ENCODE measurements at regions not wholly inside any gene's neighbourhood (a gene's known extent, or its start where the extent isn't known, plus 50 kb on each side); places are given as distances from the start of the nearest gene placed in this dataset.

DNA sequence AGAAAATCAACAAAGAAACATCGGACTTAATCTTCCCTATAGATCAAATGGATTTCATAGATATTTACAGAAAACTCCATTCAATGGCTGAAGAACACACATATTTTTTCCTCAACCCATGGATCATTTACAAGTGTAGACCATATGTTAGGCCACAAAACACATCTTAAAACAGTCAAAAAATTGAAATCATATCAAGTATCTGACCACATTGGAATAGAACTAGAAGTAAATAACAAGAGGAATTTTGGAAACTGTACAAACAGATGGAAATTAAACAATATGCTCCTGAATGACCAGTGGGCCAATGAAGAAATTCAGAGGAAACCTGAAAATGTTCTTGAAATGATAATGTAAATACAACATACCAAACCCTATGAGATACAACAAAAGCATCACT is 323.1 kb upstream of the GPR149 start:
- DNase-seq = no peak

DNA sequence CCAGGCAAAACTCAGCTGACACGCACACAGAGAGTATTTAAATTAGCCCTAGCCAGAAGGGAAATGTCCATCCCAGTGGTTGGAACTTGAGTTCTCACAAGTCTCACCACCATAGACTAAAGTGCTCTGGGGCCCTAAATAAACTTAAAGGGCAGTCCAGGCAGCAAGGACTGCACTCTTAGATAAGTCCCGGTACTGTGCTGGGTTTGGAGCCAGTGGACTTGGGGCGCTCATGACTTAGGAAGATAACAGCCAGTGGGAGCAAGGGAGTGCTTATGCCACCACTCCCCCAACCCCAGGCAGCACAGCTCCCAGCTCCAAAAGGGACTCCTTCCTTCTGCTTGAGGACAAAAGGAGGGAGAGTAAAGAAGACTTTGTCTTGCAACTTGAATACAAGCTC is 319.5 kb upstream of the GPR149 start:
- DNase-seq = no peak

DNA sequence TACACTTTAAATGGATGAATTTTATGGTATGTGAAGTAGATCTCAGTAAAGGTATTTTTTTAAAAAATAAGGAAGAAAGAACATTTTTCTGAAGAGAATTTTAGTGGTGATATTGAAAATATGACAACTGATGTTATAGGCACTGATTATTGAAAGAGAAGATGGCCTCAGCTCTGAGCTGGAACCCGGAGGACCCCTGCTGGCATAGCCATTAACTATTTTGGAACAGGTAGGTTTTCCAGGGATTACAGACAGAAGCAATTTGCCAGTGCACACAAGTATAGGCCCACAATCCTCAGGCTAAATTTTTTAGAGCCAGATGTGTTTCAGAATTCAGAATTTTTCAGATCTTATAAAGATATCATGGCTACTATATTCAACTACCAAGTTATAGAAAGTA is 315.9 kb upstream of the GPR149 start:
- no peak for DNase-seq

DNA sequence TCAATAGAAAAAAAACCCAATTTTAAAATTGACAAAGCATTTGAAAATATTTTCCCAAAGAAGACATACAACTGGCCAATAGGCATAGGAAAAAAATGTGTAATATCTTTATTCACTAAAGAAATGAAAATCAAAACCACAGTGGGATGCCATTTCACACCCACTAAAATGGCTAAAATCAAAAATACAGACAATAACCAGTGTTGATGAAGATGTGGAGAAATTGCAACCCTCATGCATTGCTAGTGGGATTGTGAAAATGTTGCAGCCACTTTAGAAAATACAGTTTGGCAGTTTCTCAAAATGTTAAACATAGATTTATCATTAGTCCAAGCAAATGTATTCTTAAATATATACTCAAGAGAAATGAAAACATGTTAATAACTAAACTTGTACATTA is 315.1 kb upstream of the GPR149 start:
- DNase-seq = no peak

DNA sequence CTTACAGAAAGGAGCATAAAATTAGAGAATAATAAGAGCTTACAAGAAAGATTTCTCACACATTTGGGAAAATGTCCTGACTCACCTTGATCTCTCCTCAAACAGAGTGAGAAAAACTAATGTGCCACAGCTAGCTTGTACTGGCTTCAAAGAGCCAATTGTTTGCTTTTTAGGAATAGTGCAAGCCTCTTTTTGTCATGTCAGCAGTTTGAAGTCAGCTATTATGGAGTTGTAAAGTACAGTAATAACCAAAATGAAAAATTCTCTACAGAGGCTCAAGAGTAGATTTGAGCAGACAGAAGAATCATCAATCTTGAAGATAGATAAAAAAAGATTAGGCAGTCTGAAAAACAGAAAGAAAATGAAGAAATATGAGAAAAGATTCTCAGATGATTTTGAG is 313.4 kb upstream of the GPR149 start:
- DNase-seq = no peak

DNA sequence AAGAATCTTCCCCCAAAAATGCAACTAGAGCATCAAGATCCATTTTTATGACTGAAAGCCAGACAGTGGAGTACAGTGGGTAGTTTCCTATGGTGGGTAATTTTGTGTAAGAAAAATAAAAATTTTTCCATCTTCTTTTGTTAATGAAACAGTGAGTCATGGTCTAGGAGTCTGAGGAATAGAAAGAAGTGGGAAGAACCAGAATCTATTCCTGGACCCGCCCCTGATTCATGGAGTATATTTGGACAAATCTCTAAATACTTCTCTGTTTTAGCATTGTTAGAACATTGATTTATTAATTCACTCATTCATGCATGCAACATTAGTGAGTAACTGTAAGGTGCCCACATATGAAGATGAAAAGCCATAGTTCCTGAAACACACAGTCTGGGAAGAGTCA is 304.5 kb upstream of the GPR149 start:
- DNase-seq = no peak

DNA sequence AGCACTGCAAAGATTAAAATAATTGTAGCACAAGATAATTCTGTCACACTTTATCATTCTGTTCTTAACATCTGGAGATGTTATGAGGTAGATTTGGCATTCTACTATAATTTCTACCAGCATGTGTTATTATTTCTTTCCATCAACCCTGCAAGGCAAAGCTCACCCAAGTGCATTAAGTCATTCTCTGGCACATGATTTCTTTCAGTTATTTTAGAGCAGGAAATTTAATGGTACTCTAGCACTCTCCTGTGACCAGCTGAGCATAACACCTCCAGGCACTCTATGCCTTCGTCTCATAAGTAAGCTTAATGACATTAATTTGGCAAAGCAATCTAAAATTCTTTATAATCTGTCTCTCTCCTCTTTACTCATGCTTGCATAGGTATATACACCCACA is 300.2 kb upstream of the GPR149 start:
- peak; percentile 7 for DNase-seq

DNA sequence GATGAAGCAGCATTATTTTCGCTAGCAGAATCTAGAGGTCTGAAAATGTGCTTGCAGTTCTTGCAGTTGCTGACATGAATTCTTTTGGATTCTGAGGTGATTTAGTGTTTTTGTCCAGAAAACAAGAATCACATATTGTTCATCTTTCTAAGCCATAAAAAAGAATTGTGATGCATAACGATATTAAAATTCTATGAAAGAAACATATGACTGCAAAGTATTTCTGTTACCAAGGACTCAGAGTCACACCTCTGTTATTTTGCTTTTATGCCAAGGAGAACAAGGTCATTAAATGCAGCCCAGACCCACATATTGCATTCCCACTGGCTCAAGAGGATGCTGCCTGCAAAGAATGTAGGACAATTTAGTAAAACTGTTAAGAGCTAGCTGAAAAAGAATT is 299.8 kb upstream of the GPR149 start:
- DNase-seq = no peak

DNA sequence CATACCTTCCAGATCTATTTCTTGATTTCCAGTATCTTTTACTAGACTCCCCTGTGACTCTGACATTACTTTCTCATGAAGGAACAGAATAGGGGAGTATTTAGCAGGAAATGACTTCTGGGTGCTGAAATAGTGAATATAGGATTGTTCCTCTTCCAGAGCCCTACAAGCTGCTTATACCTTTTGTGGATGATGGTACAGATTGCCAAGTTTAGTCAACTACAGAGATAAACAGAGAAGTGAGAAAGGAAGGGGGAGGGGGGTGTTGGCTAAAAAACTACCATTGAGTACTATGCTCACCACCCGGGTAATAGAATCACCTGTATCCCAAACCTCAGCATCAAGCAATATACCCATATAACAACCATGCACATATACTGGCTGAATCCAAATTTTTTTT is 298.3 kb upstream of the GPR149 start:
- no peak for DNase-seq

DNA sequence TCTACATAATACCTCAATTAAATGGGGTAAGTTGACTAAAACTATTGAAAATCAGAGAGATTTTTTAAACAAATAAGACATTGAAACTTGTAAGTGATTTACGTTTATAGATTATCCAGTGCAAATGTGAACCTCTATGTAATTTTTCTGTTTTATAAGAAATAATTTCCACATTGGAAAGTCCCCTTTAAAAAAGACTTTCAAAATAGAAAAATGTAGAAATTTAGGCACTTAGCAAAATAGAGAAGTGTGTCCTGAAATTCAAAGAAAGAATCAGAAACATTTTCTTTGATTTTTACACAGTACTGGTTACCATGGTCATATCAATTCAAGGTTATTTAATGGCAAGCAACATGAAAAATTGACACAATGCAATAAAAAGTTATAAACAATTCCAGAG is 290.9 kb upstream of the GPR149 start:
- DNase-seq = no peak

DNA sequence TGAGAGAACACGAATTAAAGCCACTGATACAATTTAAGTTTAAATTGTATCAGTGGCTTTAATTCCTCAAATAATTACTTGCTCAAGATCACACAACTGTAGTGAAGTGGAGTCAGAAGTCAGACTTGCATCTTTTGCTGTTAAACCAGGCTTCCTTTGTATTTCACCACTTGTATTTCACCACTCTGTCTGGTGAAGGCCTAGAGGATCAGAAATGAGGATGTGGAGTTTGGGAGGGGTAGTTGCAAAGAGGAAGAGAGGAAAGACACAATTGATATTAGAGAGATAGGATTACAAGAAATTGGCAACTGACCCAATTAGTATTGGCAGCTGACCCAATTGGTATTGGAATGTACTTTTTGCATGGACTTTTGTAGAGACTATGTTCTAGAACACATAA is 288.1 kb upstream of the GPR149 start:
- DNase-seq = no peak

DNA sequence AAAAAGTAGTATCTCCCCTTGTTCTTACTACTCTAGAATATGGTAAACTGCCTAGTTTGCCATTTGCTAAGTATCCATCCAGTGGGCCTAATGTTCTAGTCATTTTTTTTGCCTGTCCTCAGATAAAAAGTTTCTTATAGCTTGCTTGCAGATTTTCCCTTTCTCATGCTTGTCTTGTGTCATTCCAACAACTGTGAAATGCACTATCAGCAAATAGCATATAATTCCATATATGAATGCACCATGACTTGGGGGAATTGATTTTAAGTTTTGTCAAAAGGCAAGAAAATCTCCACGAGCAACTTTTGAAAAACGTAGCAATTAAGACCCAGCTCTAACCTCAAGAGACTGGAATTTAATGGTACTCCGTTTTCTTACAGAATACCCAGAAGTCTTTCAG is 286.2 kb upstream of the GPR149 start:
- no peak for DNase-seq

DNA sequence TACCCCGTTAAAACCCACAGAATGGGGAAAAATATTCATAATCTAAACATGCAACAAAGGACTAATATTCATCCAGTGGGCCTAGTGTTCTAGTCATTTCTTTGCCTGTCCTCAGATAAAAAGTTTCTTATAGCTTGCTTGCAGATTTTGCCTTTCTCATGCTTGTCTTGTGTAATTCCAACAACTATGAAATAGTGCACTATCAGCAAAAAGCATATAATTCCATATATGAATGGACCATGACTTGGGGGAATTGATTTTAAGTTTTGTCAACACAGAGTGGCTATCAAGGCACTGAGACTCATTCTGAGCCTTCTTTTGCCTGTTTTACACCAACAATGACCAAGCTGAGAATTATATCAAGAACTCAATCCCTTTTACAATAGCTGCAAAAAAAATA is 278.6 kb upstream of the GPR149 start:
- DNase-seq = no peak

DNA sequence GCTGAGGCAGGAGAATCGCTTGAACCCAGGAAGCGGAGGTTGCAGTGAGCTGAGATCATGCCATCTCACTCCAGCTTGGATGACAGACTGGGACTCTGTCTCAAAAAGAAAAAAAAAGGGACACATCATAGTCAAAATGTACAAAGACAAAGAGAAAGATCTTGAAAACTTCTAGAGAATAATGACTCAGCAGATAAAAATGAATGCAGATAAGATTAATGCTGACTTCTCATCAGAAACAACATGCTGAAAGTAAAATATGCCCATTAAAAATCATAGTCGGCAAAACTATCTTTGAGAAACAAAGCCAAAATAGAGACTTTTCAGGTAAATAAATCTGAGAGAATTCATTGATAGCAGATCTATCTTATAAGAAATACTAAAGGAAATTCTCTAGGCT is 271.1 kb upstream of the GPR149 start:
- DNase-seq = no peak

DNA sequence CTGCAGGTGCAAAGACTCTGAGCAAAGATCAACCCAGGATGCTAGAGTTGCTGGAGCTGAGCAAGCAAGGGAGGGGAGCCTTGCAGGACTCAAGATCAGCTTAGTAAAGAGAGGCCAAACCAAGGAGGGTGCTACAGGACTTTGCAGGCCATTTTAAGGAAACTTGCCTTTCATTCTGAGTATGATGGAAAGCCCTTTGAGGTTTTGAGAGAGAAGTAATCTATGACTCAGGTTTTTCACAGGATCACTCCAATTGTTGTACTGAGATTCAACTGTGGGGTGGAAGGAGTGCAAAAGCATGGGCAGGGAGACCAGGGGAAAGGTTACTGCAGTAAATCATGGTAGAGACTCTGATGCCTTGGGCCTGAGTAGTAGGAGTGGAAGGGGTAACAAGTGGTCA is 260.4 kb upstream of the GPR149 start:
- DNase-seq = no peak

DNA sequence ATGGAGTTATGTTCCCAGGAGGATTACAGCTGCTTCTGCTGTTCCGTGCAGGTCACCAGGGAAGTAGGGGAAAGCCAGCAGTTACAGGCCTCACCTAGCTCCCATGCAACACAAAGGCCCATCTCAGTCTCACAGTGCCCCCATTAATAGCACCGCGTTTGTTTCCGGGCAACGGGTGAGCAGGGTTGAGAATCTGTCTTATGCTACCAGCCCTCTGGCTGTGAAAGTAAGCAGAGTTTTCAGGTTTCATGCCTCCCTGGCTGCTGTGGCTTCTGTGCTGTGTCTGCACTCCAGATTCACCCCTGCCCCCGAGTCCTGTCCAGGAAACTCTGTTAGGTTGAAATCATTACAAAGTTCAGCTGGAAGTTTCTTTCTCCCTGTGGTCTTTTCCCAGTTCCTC is 254.4 kb upstream of the GPR149 start:
- DNase-seq = no peak

DNA sequence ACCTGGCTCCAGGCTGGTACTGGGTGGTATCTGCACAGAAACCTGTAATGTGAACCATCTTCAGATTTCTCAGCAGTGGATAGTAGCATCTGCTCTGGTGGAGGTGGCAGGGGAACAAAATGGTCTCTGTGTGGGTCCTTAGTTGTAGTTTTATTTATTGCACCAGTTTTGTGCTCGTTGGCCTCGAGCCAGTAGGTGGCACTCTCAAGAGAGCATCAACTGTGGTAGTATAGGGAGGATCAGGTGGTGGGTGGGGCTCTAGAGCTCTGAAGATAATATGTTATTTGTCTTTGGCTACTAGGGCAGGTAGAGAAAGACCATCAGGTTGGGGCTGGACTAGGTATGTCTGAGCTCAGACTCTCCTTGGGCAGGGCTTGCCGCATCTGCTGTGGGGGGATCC is 254.0 kb upstream of the GPR149 start:
- DNase-seq = no peak

DNA sequence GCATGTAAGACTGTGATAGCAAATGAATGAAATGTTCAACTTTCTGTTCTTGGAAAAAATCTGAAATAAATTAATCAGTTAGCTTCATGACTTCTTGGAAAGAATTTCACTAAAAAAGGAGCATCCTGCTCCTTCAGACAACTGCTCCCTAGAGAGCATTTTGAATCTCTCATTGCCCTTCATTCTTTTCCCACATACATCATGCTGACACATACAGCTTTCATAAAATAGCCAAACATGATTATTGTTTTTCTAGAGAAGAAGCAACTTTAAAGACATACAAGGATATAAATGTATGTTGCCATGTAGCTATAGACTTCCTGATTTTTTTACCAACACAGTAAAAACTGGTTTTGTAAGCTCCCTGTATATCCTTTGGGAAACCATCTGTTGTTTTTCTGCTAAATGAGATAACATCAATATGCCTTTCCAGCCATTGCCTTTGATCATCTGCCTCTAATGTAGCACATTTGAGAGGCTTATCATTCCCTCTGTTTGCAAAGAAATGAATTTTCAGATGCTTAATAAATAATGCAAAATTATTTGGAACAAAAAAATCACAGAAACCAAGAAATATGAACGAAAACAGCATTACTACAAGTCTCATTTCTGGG is 248.2 kb upstream of the GPR149 start:
- no peak for DNase-seq

DNA sequence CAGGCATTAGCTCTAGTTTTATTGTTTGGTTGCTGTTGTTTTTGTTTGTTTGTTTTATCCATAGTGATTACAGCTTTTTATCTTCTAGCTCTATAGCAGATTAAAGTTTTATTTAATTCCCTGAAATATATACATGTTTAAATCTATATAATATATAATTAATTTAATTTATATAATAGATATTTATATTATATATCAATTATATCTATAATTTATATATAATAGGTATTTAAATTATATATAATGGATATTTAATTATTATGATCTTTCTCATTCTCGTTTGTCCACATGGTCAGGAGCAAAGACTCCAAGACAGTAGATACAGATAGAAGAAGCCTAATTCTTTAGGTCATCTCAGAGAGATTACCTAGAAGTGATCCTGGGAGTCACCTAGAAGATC is 238.8 kb upstream of the GPR149 start:
- no peak for DNase-seq

DNA sequence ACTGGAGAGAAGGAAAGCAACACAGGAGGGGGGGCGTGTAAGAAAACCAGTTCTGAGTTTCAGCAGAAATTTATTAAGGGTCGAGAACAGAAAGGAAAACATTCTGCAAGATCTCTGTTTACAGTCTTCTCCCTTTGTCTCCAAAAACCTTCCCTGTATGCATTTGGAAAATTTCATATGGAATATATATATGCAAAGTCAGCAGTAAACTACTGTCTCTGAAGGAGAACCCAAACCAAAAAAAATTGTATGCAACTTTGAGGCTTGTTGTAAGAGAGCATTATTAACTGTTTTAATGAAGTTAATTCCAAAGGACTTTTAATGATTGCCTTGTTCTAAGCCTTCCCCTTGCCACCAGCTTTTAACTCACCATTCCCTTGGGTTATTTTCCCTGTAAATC is 238.2 kb upstream of the GPR149 start:
- no peak for DNase-seq

DNA sequence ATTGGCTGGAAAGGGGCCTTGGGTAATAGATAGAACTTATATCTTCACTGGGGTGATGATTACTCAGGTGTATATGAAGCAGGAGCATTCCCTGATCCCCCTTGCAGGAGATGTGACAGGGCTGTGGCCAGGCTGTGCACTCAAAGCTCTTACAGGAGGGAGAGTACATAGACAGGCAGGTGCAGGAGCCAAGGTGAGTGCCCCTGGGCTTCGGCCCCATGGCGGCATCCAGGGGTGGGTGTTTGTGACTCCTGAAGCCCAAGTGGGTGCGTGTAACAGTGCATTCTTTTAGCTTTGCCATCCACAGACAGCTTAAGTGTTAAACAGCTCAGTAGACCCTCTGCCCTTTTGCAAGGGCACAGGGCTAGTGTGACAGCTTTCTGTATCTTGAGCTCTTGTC is 236.6 kb upstream of the GPR149 start:
- DNase-seq = no peak

DNA sequence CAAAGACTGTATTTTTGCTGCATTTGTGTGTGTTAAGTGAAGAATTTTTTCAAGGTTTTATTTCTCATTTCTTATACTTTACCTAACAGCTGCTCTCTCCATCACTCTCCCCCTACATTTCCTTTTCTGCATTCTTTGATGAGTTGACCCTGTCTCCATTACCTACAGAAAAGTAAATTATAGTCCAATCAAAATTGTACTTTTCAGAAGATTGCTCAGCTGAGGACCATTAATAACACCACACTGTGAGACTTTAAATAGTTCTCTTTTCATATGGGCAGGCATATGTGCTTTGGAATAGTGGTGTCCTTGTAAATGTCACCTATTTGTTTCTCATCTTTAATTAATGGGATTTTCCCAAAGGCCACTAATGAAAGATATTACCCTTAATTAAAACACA is 234.7 kb upstream of the GPR149 start:
- DNase-seq = no peak

DNA sequence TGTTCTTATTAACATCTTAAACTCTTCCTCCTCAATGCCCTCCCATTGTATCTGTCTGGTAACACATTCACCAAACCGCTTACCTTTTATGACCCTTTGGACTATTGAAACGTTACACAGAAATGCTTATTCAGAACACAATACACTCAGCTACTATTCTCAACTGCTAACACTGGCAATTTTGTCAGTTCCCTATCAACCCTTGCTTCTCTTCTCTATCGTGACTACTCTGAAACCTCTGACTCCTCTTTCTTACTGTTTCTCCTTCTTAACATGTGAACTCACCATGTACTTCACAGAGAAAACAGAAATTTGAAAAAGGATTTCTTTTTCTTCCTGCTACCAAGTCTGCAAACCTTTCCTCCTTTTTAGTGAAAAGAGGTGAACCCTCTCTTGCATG is 232.9 kb upstream of the GPR149 start:
- no peak for DNase-seq

DNA sequence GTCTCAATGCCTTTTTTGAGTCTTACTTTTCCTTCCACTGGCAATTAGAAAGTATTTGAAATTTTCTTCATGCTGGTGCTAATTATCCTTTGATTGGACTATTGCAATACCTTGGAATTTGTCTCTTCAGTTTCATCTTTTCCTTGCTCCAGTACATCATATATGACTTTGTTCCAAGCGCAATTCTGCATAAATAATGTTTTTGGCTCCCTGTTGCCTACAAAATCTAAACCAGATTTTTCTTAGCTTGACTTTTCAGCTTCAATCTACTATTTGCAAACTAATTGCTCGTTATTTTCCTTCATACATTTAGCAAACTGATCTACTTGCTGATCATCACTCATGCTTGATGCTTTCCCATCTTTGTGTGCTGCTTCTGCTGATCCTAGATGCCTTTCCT is 230.8 kb upstream of the GPR149 start:
- no peak for DNase-seq

DNA sequence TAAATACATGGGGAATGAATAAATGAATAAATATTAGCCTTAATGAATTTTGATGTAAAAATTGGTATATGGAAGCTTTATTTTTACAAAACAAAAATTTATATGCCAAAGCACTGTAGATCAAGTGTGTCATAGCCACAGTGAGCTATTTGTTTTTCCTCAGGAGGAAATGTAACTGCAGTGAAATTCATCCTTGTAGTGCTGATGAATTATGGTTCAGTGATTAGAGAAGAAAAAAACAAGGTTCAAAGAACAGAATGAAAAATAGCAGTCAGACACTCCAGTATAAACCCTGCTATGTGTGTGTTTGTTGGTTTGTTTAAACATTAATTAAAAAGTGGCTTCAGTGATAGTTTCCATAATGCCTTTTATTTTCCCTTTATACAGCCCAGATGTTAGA is 228.0 kb upstream of the GPR149 start:
- DNase-seq = no peak

DNA sequence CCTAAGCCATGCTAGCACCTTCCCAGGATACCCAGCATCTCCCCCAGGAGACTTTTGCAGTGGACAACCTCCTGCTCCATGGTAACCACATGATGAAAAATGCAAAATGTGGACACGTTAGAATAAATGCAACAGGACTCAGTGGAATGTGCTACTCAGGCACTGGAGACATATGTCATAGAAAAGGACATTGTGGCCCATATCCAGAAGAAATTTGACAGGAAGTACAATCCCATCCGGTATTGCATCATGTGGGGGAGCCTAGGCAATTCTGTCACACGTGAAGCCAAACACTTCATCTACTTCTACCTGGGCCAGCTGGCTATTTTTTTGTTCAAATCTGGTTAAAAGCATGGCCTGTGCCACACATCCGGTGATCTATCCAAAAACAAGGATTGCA is 227.2 kb upstream of the GPR149 start:
- DNase-seq = no peak

Measured in COR-L47 (cell line).